NK-92 treated with Interleukin-12 subunit alpha and Interleukin-12 subunit beta, amount 100 ng/mL, for 24 hours (cell line): ENCODE measurements at regions not wholly inside any gene's neighbourhood (a gene's known extent, or its start where the extent isn't known, plus 50 kb on each side); places are given as distances from the start of the nearest gene placed in this dataset.
A peak's percentile ranks its signal among the peaks of the same experiment; 100 is the strongest.
"Not testable (repeated sequence)": the region's sequence is repeated elsewhere in the genome, so short reads cannot be mapped to it uniquely, and the experiment has no call there.

Experiments
- DNase-seq: peaks from one replicate; lab custom pipeline; 2025; lab: John Stamatoyannopoulos, UW

DNA sequence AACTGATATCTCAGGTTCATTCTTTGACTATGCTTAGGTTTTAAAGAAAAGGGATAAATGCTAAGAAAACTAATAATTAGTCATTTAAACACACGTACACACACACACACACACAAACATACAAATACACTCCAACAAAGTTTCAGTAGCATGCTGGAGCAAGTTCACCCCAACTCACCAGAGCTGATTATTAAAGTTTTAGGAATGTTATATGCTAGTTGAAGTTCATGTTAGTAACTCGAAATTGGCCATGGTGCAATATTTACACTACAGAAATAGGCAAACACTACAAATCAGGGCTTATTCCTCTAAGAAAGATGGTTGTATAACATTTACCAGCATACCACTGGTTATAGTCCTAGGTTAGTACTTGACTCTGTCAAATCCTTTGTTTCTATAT lies 384.0 kb upstream of the DIPK2B start:
- no peak for DNase-seq

GRCh38 chrX:45577361-45577760 lies 376.7 kb upstream of the DIPK2B start:
- no peak for DNase-seq

DNA sequence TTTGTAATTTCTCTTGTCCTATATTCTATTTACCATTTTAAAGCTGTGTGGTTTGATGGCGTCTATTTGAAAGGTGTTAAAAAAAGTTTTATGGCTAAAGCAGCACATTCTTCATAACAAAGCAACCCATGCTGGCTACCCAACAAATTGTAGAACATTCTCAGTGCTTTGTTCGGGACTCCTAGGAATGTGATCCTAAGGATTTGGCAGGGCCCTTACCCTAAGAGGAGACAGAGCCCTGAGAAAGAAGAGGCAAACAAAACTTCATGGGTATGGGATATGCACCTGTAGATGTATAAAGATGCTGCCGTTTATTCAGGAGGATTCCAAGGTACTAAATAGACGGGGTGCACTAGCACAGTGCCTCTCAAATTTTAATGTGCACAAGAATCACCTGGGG lies 370.8 kb upstream of the DIPK2B start:
- no peak for DNase-seq

- DNase-seq = no peak
Measured at GRCh38 chrX:45566456-45566855, 365.8 kb upstream of the DIPK2B start.

GRCh38 chrX:45557387-45557786 lies 356.7 kb upstream of the DIPK2B start:
- DNase-seq = no peak

DNA sequence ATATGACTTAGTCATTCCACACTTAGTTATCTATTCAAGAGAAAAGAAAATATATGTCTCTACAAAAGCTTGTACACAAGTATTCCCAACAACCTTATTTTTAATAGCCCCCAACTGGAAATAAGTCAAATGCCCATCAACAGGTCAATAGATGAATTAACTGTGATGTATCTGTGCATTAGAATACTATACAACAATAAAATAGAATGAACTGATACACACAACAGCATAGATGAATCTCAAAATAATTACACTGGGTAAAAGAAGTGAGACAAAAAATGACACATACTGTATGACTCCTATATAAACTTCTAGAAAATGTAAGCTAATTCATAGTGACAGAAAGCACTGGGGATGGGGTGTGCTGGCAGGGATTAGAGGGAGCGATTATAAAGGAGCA lies 354.1 kb upstream of the DIPK2B start:
- DNase-seq = no peak

- DNase-seq = no peak
Measured at GRCh38 chrX:45553417-45553816, 352.7 kb upstream of the DIPK2B start.

DNA sequence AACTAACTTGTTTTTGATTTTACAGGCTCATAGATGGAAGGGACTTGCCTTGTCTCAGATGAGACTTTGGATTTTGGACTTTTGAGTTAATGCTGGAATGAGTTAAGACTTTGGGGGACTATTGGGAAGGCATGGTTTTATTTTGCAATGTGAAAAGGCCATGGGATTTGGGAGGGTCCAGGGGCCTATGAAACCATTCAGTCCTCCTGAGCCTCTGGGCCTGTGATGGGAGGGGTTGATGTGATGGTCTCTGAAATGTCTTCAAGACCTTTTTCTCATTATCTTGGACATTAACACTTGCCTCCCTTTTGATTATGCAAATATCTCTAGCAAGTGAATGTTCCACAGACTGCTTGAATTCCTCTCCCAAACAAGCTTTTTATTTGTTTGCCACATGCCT lies 346.0 kb upstream of the DIPK2B start:
- not testable (repeated sequence) for DNase-seq

DNA sequence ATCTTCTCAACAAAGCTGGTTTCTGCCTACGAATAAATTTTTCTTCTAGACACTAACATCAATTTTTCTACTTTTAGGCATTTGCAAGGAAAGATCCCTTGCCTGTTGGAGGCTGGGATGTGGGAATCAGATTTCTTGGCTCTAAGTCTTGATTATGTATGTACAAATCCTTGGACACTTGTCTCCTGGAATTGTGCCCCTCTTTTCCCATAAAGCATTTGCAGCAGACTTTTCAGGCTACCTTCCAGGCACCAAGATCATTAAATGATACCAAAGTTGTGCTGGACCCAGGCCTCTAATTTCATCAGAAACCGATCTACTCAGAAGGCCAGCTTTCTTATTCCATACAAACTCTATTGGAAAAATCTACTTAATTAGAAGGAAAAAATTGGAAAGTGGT lies 339.5 kb upstream of the DIPK2B start:
- no peak for DNase-seq

DNA sequence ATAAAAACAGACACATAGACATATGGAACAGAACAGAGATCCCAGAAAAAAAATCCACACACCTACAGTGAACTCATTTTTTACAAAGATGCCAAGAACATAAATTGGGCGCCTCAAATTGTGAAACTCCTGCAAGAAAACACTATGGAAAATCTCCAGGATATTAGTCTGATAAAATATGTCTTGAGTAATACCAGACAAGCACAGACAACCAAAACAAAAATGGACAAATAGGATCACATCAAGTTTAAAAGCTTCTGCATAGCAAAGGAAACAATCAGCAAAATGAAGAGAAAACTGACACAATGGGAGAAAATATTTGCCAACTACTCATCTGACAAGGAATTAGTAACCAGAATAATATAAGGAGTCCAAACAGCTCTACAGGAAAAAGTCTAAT lies 337.3 kb upstream of the DIPK2B start:
- DNase-seq = no peak

GRCh38 chrX:45527834-45528233 lies 327.2 kb upstream of the DIPK2B start:
- no peak for DNase-seq

GRCh38 chrX:45524805-45525204 lies 324.1 kb upstream of the DIPK2B start:
- DNase-seq = no peak

GRCh38 chrX:45524296-45524695 lies 323.6 kb upstream of the DIPK2B start:
- DNase-seq = no peak

DNA sequence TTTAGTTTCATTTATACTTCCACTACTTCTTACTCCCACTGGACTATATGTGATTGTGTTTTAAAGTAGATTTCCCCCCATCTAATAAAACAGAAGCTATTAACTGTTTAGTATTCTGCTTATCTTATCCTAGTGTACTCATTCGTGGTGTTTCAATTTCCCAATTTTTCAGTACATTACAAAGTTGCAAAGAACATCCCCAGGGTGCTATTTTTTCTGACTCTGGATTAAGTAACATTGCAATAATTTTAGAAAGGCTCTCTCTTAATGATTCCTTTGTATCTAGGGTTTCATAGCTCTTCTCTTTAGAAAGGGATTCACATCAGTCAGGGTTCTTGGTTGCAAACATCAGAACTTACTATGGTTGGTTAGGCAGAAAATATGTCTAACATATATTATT lies 317.9 kb upstream of the DIPK2B start:
- DNase-seq = no peak

GRCh38 chrX:45517090-45517973 lies 316.7 kb upstream of the DIPK2B start:
- DNase-seq = no peak

DNA sequence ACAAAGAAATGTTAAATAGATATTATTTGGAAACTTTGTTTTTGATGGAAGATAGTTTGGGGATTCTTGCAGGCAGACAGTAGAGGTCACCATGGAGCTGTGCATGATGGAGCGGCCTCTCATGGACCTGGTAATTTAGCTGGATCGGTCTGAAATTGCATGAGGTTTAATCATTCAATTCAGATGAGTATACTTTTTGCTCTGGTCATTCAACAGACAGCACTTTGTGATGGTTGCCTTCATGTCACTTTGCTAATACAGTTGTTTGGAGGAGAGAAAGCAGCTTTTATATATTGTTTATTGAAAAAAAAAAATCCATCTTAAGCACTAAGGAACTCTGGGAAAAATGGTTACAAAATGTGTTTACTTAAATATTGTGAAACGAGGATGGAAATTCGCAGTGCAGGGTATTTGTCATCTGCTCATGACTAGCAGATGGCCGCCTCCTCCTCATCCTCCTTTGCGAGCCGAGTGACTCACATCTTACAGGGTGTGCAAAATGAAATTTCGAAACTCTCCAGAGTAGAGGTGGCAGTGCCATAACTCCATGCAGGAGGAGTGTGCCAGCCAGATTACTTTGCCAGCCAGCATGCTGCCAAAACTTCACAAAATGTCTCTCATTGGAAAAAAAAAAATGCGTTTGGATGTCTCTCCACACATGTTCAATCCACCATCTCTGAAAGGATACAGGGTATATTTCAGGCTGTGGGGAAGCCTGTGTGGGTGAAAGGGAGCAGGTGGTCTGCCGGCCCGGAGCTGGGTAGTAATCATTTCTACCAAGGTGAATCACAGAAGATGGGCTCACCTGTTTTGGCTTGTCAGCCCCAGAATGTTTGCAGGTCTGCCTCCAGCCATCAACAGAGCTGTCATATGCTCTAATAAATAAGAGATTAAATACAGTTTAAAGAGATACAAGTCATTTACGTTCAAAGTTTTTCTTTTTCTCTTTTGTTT lies 314.9 kb upstream of the DIPK2B start:
- DNase-seq = peak; percentile 20

GRCh38 chrX:45513042-45513441 lies 312.4 kb upstream of the DIPK2B start:
- DNase-seq = no peak

DNA sequence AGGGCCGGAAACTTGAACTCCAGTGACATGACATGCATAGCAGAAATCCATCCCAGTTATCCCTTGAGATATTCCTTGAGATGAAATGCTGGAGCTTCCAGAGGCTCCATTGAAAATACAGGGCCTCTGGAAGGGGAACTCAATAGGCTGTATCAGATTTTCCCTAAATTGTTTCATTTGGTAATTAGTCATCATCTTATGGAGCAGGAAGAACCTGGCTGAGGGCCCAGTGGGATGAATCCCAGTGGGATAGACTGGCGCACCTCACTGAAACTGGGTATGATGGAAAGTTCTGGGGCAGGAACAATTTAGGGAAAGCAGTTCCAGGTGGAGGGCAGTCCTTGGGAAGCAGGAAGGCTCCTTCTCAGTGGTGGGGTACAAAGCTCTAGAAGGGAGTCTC lies 307.8 kb upstream of the DIPK2B start:
- DNase-seq = no peak

- no peak for DNase-seq
Measured at GRCh38 chrX:45506149-45506730, 305.6 kb upstream of the DIPK2B start.

DNA sequence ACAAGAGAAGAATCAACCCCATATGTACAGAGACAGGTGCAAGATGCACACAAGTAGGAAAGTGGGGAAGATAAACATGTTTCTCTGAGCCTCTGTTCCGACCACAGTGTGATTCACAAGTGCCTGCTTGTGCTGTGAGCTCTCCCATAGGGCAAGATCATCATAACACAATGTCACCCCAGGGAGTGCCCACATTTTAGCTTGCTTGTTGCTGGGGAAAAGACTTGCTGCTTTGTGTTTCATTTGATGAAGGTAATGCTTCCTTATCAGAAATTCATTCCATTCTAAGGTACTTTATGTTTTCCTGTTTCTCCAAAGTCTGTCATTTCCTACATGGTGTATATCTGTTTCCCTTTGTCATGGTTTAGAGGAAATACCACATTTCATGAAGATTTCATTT lies 304.5 kb upstream of the DIPK2B start:
- DNase-seq = no peak

DNA sequence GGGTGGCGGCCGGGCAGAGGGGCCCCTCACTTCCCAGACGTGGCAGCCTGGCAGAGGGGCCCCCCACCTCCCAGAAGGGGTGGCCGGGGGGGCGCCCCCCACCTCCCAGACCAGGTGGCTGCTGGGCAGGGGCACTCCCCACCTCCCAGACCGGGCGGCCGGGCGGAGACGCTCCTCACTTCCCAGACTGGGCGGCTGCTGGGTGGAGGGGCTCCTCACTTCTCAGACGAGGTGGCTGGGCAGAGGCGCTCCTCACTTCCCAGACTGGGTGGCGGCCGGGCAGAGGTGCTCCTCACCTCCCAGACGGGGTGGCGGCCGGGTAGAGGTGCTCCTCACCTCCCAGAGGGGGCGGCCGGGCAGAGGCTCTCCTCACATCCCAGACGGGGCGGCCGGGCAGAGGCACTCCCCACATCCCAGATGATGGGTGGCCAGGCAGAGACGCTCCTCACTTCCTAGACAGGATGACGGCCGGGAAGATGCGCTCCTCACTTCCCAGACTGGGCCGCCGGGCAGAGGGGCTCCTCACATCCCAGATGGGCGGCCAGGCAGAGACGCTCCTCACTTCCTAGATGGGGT lies 303.2 kb upstream of the DIPK2B start:
- DNase-seq = not testable (repeated sequence)

DNA sequence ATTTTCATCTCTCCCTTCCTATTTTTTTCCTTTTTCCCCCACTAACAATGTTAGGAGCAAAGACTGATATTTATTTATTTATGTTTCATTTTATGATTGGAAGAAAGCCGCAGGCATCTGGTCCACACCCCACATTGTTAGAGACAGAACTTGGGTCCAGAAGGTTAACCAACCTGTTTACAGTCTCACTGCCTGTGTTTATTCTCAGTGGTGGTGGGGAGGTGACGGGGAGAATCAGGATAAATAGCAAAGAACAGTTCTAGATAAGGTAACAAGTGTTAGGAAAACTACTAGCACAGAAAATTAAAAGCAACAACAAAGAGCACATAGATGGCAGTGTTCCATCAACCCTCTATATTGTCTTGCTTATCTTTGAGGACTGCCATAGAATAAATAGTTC lies 301.7 kb upstream of the DIPK2B start:
- no peak for DNase-seq
